ENCODE measurements at regions not wholly inside any gene's neighbourhood (a gene's known extent, or its start where the extent isn't known, plus 50 kb on each side); places are given as distances from the start of the nearest gene placed in this dataset.
A peak's percentile ranks its signal among the peaks of the same experiment; 100 is the strongest.
"Not testable (repeated sequence)": the region's sequence is repeated elsewhere in the genome, so short reads cannot be mapped to it uniquely, and the experiment has no call there.

GRCh38 chr4:134722306-134722705 is 520.7 kb upstream of the PABPC4L start:
- in situ Hi-C loops (cut with HindIII; ENCODE audit: low pct_unique_long_range_greater_than_20kb, low sequenced_read_pairs): no loop called here
- no peak for TF ChIP-seq JUND (IDR thresholded peaks at IDR 0.05; ENCODE audit: low read depth)
- no peak for DNase-seq (ENCODE audit: low read depth in 1 of 2, low spot score in 1 of 2)

GRCh38 chr4:134720030-134720429 is 518.4 kb upstream of the PABPC4L start:
- TF ChIP-seq JUND (IDR thresholded peaks at IDR 0.05; ENCODE audit: low read depth): no peak
- in situ Hi-C loops (cut with HindIII; ENCODE audit: low pct_unique_long_range_greater_than_20kb, low sequenced_read_pairs): no loop called here
- DNase-seq (ENCODE audit: low read depth in 1 of 2, low spot score in 1 of 2): no peak

- in situ Hi-C loops (cut with HindIII; ENCODE audit: low pct_unique_long_range_greater_than_20kb, low sequenced_read_pairs): no loop called here
- no peak for DNase-seq (ENCODE audit: low read depth in 1 of 2, low spot score in 1 of 2)
- TF ChIP-seq JUND (IDR thresholded peaks at IDR 0.05; ENCODE audit: low read depth): no peak
Measured at GRCh38 chr4:134708616-134709015, 507.0 kb upstream of the PABPC4L start.

- TF ChIP-seq JUND (IDR thresholded peaks at IDR 0.05; ENCODE audit: low read depth): no peak
- no peak for DNase-seq (ENCODE audit: low read depth in 1 of 2, low spot score in 1 of 2)
- in situ Hi-C loops (cut with HindIII; ENCODE audit: low pct_unique_long_range_greater_than_20kb, low sequenced_read_pairs): no loop called here
Measured at GRCh38 chr4:134708026-134708425, 506.4 kb upstream of the PABPC4L start.

- no peak for DNase-seq (ENCODE audit: low read depth in 1 of 2, low spot score in 1 of 2)
- TF ChIP-seq JUND (IDR thresholded peaks at IDR 0.05; ENCODE audit: low read depth): no peak
- in situ Hi-C loops (cut with HindIII; ENCODE audit: low pct_unique_long_range_greater_than_20kb, low sequenced_read_pairs): no loop called here
Measured at GRCh38 chr4:134702374-134702773, 500.8 kb upstream of the PABPC4L start.

- in situ Hi-C loops (cut with HindIII; ENCODE audit: low pct_unique_long_range_greater_than_20kb, low sequenced_read_pairs): no loop called here
- no peak for TF ChIP-seq JUND (IDR thresholded peaks at IDR 0.05; ENCODE audit: low read depth)
- no peak for DNase-seq (ENCODE audit: low read depth in 1 of 2, low spot score in 1 of 2)
Measured at GRCh38 chr4:134700251-134700650, 498.7 kb upstream of the PABPC4L start.

GRCh38 chr4:134698831-134699230 is 497.2 kb upstream of the PABPC4L start:
- in situ Hi-C loops (cut with HindIII; ENCODE audit: low pct_unique_long_range_greater_than_20kb, low sequenced_read_pairs): not testable (repeated sequence)

GRCh38 chr4:134695433-134695832 is 493.8 kb upstream of the PABPC4L start:
- no peak for TF ChIP-seq JUND (IDR thresholded peaks at IDR 0.05; ENCODE audit: low read depth)
- DNase-seq (ENCODE audit: low read depth in 1 of 2, low spot score in 1 of 2): no peak

More at GRCh38 chr4:134698831-134699230, 497.2 kb upstream of the PABPC4L start:
- peak in 1 of 2 experiments; percentile 0 for DNase-seq (ENCODE audit: low read depth in 1 of 2, low spot score in 1 of 2)

GRCh38 chr4:134691915-134692314 is 490.3 kb upstream of the PABPC4L start:
- DNase-seq (ENCODE audit: low read depth in 1 of 2, low spot score in 1 of 2): no peak
- in situ Hi-C loops (cut with HindIII; ENCODE audit: low pct_unique_long_range_greater_than_20kb, low sequenced_read_pairs): no loop called here
- TF ChIP-seq JUND (IDR thresholded peaks at IDR 0.05; ENCODE audit: low read depth): no peak

More at GRCh38 chr4:134695433-134695832, 493.8 kb upstream of the PABPC4L start:
- in situ Hi-C loops (cut with HindIII; ENCODE audit: low pct_unique_long_range_greater_than_20kb, low sequenced_read_pairs): no loop called here

- in situ Hi-C loops (cut with HindIII; ENCODE audit: low pct_unique_long_range_greater_than_20kb, low sequenced_read_pairs): no loop called here
- TF ChIP-seq JUND (IDR thresholded peaks at IDR 0.05; ENCODE audit: low read depth): no peak
- no peak for DNase-seq (ENCODE audit: low read depth in 1 of 2, low spot score in 1 of 2)
Measured at GRCh38 chr4:134687646-134688628, 486.3 kb upstream of the PABPC4L start.

GRCh38 chr4:134677209-134677814 is 475.7 kb upstream of the PABPC4L start:
- DNase-seq (ENCODE audit: low read depth in 1 of 2, low spot score in 1 of 2): no peak
- in situ Hi-C loops (cut with HindIII; ENCODE audit: low pct_unique_long_range_greater_than_20kb, low sequenced_read_pairs): no loop called here
- TF ChIP-seq JUND (IDR thresholded peaks at IDR 0.05; ENCODE audit: low read depth): no peak

GRCh38 chr4:134668237-134668636 is 466.6 kb upstream of the PABPC4L start:
- no peak for TF ChIP-seq JUND (IDR thresholded peaks at IDR 0.05; ENCODE audit: low read depth)
- DNase-seq (ENCODE audit: low read depth in 1 of 2, low spot score in 1 of 2): peak in 1 of 2 experiments; percentile 12
- in situ Hi-C loops (cut with HindIII; ENCODE audit: low pct_unique_long_range_greater_than_20kb, low sequenced_read_pairs): no loop called here

GRCh38 chr4:134666640-134667039 is 465.1 kb upstream of the PABPC4L start:
- TF ChIP-seq JUND (IDR thresholded peaks at IDR 0.05; ENCODE audit: low read depth): no peak
- in situ Hi-C loops (cut with HindIII; ENCODE audit: low pct_unique_long_range_greater_than_20kb, low sequenced_read_pairs): no loop called here
- no peak for DNase-seq (ENCODE audit: low read depth in 1 of 2, low spot score in 1 of 2)

Data from T47D (cell line).